ENCODE measurements at regions not wholly inside any gene's neighbourhood (a gene's known extent, or its start where the extent isn't known, plus 50 kb on each side); places are given as distances from the start of the nearest gene placed in this dataset.

DNA sequence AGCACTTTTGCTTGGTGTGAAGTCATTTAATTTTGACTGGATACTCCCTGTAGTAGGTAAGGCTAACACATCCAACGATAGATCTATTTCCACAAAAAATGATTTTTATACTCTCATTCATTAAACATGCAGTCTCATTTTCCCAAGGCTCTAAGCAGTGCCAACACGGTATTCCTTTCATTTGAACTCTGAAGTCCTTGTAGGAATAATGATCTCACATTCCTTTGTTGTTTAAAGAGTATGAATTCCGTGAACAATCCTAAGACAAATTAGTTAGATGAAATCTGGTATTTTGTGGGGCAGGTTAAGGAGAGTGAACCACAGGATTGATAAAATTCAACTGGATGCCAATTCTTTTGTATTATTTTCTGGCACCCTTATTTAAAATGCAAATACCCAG, 66.6 kb downstream of the LACC1 start:
- no peaks in the 10 kb centered on the region for H3K36me3 Mint-ChIP-seq (ENCODE audit: low read depth)
- DNase-seq (ENCODE audit: low spot score) (no peak), ATAC-seq (no peak)
- H3F3A ChIP-seq (replicated peaks; ENCODE audit: low read depth) = no peaks in the 10 kb centered on the region
- H3K27ac Mint-ChIP-seq = no peak overlapping the region
- H3K27me3 Mint-ChIP-seq (ENCODE audit: insufficient read depth, low read depth, poor library complexity) = no peaks in the 10 kb centered on the region
- TF ChIP-seq ZNF114 (CRISPR knock-in tag; IDR thresholded peaks at IDR 0.05) (no peak), CREB1 (CRISPR knock-in tag; IDR thresholded peaks at IDR 0.05; ENCODE audit: low read depth) (no peak), ZNF331 (CRISPR knock-in tag; IDR thresholded peaks at IDR 0.05; ENCODE audit: low read depth) (no peak), EZH2phosphoT487 (IDR thresholded peaks at IDR 0.05; ENCODE audit: unreplicated experiment) (no peak), REST (IDR thresholded peaks at IDR 0.05; ENCODE audit: unreplicated experiment) (no peak), NANOG (IDR thresholded peaks at IDR 0.05; ENCODE audit: borderline replicate concordance) (no peak), STAT1 (IDR thresholded peaks at IDR 0.05; ENCODE audit: unreplicated experiment) (no peak), EZH2 (IDR thresholded peaks at IDR 0.05; ENCODE audit: low read depth, unreplicated experiment) (no peak), CTCF (conservative IDR thresholded peaks at IDR 0.05; ENCODE audit: low read depth in 2 of 2) (no peak), JUNB (IDR thresholded peaks at IDR 0.05; ENCODE audit: unreplicated experiment) (no peak), POLR2AphosphoS5 (IDR thresholded peaks at IDR 0.05; ENCODE audit: low read depth) (no peak)
- TF ChIP-seq, protein P1, sequence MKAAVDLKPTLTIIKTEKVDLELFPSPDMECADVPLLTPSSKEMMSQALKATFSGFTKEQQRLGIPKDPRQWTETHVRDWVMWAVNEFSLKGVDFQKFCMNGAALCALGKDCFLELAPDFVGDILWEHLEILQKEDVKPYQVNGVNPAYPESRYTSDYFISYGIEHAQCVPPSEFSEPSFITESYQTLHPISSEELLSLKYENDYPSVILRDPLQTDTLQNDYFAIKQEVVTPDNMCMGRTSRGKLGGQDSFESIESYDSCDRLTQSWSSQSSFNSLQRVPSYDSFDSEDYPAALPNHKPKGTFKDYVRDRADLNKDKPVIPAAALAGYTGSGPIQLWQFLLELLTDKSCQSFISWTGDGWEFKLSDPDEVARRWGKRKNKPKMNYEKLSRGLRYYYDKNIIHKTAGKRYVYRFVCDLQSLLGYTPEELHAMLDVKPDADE (IDR thresholded peaks at IDR 0.05) = no peak
- TF ChIP-seq, protein P2, sequence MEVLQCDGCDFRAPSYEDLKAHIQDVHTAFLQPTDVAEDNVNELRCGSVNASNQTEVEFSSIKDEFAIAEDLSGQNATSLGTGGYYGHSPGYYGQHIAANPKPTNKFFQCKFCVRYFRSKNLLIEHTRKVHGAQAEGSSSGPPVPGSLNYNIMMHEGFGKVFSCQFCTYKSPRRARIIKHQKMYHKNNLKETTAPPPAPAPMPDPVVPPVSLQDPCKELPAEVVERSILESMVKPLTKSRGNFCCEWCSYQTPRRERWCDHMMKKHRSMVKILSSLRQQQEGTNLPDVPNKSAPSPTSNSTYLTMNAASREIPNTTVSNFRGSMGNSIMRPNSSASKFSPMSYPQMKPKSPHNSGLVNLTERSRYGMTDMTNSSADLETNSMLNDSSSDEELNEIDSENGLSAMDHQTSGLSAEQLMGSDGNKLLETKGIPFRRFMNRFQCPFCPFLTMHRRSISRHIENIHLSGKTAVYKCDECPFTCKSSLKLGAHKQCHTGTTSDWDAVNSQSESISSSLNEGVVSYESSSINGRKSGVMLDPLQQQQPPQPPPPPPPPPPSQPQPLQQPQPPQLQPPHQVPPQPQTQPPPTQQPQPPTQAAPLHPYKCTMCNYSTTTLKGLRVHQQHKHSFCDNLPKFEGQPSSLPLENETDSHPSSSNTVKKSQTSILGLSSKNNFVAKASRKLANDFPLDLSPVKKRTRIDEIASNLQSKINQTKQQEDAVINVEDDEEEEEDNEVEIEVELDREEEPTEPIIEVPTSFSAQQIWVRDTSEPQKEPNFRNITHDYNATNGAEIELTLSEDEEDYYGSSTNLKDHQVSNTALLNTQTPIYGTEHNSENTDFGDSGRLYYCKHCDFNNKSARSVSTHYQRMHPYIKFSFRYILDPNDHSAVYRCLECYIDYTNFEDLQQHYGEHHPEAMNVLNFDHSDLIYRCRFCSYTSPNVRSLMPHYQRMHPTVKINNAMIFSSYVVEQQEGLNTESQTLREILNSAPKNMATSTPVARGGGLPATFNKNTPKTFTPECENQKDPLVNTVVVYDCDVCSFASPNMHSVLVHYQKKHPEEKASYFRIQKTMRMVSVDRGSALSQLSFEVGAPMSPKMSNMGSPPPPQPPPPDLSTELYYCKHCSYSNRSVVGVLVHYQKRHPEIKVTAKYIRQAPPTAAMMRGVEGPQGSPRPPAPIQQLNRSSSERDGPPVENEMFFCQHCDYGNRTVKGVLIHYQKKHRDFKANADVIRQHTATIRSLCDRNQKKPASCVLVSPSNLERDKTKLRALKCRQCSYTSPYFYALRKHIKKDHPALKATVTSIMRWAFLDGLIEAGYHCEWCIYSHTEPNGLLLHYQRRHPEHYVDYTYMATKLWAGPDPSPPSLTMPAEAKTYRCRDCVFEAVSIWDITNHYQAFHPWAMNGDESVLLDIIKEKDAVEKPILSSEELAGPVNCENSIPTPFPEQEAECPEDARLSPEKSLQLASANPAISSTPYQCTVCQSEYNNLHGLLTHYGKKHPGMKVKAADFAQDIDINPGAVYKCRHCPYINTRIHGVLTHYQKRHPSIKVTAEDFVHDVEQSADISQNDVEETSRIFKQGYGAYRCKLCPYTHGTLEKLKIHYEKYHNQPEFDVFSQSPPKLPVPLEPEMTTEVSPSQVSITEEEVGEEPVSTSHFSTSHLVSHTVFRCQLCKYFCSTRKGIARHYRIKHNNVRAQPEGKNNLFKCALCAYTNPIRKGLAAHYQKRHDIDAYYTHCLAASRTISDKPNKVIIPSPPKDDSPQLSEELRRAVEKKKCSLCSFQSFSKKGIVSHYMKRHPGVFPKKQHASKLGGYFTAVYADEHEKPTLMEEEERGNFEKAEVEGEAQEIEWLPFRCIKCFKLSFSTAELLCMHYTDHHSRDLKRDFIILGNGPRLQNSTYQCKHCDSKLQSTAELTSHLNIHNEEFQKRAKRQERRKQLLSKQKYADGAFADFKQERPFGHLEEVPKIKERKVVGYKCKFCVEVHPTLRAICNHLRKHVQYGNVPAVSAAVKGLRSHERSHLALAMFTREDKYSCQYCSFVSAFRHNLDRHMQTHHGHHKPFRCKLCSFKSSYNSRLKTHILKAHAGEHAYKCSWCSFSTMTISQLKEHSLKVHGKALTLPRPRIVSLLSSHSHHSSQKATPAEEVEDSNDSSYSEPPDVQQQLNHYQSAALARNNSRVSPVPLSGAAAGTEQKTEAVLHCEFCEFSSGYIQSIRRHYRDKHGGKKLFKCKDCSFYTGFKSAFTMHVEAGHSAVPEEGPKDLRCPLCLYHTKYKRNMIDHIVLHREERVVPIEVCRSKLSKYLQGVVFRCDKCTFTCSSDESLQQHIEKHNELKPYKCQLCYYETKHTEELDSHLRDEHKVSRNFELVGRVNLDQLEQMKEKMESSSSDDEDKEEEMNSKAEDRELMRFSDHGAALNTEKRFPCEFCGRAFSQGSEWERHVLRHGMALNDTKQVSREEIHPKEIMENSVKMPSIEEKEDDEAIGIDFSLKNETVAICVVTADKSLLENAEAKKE (CRISPR knock-in tag; IDR thresholded peaks at IDR 0.05) = no peak
- H4K20me1 ChIP-seq (replicated peaks; ENCODE audit: insufficient read depth) = no peaks in the 10 kb centered on the region
- H3K4me3 ChIP-seq = no peak overlapping the region
- H3K4me3 Mint-ChIP-seq = no peak overlapping the region
- no peaks in the 10 kb centered on the region for H3K4me1 ChIP-seq (ENCODE audit: insufficient read depth)
- H3K36me3 ChIP-seq (ENCODE audit: insufficient read depth) = no peaks in the 10 kb centered on the region
- no peak overlapping the region for H3K27ac ChIP-seq (ENCODE audit: low read depth)
- no peak overlapping the region for H2AFZ ChIP-seq
- no peaks in the 10 kb centered on the region for H3K79me2 ChIP-seq (replicated peaks; ENCODE audit: insufficient read depth)
- H3K4me2 ChIP-seq = no peak overlapping the region
- H3K27me3 ChIP-seq (ENCODE audit: insufficient read depth) = no peaks in the 10 kb centered on the region
- H3K4me1 Mint-ChIP-seq = no peaks in the 10 kb centered on the region
- no peaks in the 10 kb centered on the region for H3K9me2 ChIP-seq (ENCODE audit: insufficient read depth)
- peaks cover 4% of the 10 kb centered on the region; the same call in 2 of the 3 replicates for H3K9me3 Mint-ChIP-seq
